ENCODE measurements at regions not wholly inside any gene's neighbourhood (a gene's known extent, or its start where the extent isn't known, plus 50 kb on each side); places are given as distances from the start of the nearest gene placed in this dataset.

DNA sequence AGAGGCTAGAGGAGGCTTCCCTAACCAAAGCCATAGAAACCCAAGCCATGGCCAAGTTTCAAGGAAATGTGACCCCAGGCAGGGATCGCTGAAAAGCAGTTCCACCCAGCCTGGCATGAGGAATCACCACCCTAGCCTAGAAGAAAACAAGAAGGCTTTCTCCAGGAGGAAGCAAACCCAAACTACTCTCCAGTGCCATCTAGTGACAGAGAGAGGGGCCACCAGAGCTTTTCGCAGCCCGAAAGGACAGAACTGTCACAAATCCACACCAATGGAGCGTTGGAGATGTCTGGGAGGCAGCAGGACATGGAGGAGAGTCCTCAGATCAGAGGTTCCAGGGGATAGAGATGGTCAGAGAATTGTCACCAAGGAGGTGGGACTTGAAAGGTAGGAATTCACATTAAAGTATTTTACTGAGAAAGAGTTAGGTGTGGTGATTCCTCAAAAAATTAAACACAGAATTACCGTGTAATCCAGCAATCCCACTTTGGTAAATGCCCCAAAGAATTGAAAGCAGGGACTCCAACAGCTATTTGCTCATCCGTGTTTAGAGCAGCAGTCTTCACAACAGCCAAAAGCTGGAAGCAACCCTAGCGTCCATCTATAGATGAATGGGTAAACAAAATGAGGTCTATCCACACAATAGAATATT, 67.3 kb upstream of the NUP50 start:
- peak; percentile 39 to 74 for DNase-seq

DNA sequence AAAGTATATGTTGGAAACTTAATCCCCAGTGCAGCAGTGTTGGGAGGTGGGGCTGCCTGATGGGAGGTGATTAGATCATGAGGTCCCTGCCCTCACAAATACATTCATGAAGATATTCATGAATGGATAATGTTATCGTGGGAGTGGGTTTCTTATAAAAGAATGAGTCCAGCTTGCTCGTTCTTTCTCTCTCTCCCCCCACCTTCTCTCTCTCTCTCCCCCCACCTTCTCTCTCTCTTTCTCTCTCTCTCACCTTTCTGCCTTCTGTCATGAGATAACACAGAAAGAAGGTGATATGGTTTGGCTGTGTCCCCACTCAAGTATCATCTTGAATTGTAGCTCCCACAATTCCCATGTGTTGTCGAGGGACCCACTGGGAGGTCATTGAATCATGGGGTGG, 66.7 kb upstream of the NUP50 start:
- no peak for DNase-seq

DNA sequence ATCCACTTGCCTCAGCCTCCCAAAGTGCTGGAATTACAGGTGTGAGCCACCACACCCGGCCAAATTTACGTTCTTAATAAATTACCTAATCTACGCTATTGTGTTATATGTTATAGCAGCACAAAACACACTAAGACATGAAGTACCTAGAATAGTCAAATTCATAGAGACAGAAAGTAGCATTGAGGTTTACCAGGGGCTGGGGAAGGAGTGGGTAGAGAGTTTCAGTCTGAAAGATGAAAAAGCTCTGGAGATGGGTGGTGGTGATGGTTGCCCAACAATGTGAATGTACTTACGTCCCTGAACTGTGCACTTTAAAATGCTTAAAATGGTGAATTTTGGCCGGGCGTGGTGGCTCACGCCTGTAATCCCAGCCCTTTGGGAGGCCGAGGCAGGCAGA, 65.7 kb upstream of the NUP50 start:
- no peak for DNase-seq

DNA sequence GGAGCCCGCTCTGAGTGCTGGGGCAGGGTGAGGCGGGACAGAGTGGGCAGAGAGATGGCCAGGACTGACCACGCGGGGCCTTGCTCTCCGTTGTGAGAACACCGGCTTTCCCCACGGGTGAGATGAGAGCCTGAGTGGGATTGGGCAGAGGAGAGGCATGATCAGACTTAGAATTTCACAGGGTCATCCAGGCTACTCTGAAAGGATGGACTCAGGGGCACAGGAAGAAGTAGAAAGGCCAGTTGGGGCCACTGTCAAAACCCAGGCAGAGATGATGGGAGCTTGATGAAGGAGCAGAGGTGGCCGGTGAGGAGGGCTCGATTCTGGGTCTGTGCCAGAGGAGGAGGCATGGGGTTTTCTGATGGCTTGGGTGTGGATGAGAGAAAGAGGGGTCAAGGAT, 63.8 kb upstream of the NUP50 start:
- no peak for DNase-seq

DNA sequence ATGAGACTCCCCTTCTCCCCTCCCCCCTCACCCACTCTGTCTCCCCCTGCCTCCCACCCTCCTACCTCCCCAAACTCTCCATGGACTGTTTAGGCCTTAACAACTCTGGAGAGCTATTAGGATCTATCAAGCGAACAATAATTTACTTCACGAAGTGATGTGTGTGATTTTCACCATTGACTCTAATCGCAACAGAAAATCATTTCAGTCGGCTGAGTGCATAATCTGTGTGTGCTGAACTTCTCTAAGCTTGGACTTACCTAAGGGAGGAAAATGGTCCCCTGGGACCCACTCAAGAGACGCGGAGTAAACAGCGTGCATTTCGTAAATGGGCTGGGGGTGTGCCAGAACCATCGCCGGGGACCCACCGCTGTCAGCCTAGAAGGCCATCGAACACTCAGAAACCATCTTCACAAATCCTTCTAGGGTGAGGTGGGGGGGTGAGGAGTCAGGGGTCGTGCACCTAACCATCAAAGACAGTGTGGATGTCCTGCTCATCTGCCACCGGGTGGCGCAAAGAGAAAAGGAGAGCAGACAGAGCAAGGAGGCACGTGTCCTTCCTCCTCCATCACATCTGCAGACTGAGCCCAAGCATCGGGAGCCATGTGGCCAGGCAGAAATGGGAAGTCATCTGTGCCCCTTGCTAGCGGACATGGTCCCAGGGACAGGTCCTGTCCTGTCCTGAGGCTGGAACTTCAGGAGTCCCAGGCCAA, 62.1 kb upstream of the NUP50 start:
- DNase-seq = peak; percentile 11 to 54

DNA sequence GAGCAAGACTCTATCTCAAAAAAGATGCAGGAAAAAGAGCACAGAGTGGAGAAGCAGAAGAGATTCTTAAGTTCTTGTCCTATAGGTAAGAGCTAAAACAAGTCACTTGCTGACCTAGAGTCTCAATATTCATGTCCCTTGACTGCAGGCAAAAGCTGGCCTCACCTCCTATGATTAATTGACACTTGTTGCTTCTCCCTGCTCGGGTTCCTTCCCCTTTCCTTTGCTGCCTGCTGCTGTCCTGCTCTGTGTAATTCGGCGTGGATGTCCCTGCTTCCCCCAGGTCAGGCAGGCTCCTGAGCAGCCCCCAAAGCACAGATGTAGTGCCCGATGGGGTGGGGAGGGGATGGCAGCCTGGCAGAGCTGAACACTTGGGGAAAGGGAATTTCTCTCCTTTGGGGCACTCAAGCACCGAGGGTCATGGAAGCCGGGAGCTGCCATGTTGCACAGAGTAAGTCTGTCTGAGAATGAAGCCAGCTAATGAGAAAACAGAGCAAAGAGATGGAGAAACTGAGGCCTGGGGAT, 60.8 kb upstream of the NUP50 start:
- no peak for DNase-seq

DNA sequence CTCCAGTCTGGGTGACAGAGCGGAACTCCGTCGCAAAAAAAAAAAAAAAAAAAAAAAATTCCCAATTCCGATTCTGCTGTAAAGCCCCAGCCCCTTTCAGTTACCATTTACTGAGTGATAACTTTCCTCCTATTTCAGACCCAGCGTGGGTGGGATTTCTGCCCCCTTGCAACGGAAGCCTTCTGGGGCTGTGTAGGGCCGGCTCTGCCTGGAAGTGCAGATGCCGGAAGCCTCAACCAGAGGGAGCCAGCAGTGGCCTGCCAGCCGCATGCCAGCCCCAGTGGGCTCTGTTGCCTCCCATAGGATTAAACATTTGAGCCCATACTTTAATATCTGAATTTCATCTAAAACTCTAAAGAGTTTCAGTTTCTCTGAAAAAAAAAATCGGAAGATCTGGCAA, 60.0 kb upstream of the NUP50 start:
- no peak for DNase-seq

DNA sequence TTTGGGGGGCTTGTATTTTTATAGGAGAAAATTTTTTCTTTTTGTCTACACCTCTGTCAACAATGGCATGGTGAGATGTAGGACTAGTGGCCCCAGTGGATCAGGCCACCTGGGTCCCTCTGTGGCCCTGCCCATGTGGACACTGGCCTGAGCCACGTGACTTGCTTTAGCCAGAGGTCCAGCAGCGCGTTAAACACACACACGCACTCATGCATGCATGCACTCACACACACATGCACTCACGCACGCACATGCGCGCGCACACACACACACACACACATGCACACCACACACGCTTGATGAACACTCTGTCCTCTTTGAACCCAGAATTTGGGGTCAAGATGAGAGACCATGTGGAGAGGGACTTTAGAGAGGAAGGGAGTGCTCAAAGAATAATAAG, 59.4 kb upstream of the NUP50 start:
- no peak for DNase-seq

DNA sequence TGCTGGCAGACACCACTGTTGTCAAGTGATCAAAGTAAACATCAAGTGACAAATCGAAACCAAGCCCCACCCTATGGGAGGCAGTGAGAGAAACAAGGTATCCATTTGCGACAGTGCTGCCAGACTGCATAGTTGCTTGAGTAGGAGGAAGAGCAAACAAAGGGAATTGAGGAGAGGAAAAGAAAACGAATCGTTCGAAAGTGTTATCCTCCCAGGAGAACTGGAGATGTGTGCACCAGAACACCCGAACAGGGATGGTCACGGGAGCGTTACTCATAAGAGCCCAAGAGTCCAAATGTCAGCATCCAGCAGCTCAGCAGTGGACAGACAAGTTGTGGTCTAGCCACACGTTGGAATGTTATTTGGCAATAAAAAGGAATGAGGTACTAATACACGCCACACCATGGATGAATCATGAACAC, 58.4 kb upstream of the NUP50 start:
- no peak for DNase-seq

DNA sequence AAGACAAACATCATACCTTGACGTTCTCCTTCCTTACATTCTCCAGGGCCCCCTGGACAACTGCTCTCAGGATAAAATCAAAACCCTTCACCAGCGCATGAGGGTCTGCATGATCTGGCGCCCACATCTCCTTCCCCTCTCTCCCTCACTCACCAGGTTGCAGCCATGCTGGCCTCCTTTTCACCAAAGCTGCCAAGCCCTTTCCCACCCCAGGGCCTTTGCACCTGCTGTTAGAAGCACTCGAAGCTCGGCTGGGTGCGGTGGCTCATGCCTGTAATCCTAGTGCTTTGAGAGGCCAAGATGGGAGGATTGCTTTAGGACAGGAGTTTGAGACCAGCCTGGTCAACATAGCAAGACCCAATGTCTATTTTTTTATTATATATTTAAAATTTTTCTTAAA, 56.1 kb upstream of the NUP50 start:
- no peak for DNase-seq

DNA sequence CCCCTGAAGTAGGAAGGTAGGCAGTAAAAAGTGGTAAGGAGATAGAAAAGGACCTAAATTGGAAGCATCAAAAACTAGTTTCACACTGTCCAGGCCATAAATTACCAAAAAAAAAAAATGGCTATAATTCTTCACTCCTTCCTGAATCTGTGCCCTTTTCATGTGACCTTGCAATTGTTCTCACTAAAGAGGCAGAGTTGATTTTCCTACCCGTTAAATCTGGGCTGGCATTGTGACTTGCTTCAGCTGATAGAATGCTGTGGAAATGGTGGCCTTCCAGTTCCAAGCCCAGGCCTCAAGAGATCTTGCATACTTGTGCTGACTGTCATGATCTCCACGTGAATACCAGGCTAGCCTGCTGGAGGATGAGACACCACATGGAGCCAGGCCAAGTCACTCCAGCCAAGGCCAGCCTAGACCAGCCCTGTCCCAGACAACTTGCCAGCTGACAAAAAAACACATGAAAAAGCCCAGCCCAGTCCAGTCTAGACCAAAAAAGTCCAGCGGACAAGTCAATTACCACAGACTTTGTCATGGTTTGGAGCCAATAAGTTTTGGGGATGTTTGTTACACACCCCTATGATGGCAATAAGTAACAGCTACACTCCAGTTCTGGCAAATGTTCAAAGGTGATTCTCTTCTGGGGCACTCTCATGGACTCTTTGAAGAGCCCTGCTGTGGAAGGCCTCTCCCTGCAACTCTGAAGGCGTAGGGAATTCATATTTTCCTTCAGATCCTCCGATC, 51.4 kb upstream of the NUP50 start:
- no peak for DNase-seq
